ENCODE measurements at regions not wholly inside any gene's neighbourhood (a gene's known extent, or its start where the extent isn't known, plus 50 kb on each side); places are given as distances from the start of the nearest gene placed in this dataset.

DNA sequence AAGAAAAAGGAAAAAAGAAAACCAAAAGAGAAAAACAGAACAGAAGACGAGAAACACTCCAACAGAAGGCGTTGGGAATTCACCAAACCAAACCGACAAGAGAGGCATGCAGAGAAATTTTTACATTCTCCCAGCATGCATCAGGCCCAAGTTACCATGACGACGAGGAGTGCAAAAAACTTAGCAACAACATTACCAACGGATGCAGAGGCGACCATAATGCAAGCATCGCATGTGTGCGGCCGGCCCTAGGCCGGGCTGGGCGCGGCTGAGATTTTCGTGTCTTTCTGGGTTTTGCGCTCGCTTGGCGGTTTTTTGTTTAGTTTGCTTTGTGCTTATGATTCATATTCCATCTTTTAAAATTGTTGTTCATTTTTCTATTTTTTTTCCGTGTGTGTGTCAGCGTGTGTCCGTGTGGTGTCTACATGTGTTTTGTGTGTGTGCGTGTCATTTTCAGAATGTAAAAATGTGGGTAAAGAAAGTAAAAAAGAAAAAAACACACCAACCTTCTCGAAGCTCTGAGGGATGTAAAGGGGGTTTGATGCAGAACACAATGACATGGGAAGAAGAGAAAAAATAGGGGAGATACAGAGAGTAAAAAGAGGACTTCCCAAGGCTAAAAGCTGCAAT, 84.9 kb downstream of the PTPRS start:
- TF ChIP-seq EZH2 (IDR thresholded peaks at IDR 0.05; ENCODE audit: insufficient read depth, poor library complexity, severe bottlenecking) (no peak), EZH2phosphoT487 (IDR thresholded peaks at IDR 0.05; ENCODE audit: insufficient read depth, low read depth) (no peak)
